H4 (cell line): ENCODE measurements at regions not wholly inside any gene's neighbourhood (a gene's known extent, or its start where the extent isn't known, plus 50 kb on each side); places are given as distances from the start of the nearest gene placed in this dataset.

Source experiments
- DNase-seq: peaks from one replicate; pipeline ENCODE4 v3.0.0-alpha.2; 2015; ENCODE audit warnings: low spot score

DNA sequence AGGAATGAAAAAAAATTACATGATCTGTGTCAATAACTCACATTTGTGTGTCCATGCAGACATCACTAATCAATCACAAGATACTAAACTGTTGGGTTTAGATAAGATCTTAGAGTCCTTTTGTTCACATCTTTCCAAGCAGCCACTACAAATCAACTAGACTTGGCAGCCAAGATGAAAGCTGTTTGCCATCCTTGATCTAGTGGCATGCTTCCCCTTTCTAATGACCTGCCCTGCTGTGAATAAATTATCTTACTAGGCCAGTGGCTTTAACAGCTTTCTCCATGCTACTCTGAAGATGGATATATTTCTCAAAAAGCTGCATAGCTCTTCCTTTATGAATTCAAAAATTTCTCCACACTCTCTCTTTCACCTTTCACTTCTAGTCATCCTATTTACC lies 1338.0 kb upstream of the ACVR2A start:
- DNase-seq = no peak

DNA sequence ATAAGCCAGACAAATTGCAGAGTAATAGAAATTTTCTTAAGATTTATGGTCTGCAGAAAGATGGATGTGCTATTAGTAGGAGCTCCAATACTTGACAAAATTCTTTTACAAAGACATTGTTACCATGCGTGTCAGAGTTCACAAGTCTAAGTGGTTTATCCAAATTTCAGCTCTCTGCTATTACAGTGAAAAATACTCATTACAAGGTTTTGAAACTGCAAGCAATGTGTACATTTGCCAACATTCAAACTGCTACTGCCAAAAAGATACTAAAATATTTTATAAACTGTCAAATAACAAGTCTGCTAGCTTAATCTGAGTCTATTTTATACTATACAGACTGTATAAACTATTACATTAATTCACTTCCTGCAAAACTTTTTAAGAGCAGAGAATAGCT lies 1341.5 kb upstream of the ACVR2A start:
- no peak for DNase-seq

DNA sequence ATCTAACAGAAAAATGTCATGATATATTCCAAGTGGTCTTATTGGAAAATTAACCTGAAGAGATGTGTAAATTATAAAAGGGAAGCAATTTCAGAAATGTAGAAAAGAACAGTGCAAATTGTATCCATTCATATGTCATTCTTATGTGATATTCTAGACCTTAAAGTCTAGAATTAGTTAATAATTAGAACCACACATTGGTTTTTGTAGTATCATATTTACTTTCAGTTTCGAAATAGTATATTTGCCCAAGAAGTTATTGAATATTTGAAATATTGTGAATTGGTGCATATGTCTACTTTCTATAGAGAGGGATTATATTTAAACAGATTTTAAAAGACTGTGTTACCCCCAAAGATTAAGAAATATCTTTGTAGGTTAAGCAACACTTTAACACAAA lies 1348.6 kb upstream of the ACVR2A start:
- DNase-seq = no peak

DNA sequence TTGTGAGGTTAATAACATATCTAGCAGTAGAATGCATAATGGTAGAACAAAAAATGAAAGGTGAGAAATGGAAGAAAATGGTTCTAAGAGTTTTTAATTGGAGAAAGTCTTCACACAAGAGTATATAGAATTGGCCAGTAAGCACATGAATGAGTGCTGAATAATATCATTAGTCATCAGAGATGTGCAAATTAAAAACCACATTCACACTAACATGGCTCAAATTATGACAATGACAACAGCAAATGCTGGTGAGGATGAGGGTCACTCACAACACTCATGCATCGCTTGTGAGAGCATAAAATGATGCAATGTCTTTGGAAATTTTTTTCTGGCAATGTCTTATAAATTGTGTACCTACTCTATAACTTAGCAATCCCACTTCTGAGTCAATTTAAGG lies 1355.4 kb upstream of the ACVR2A start:
- DNase-seq = no peak

DNA sequence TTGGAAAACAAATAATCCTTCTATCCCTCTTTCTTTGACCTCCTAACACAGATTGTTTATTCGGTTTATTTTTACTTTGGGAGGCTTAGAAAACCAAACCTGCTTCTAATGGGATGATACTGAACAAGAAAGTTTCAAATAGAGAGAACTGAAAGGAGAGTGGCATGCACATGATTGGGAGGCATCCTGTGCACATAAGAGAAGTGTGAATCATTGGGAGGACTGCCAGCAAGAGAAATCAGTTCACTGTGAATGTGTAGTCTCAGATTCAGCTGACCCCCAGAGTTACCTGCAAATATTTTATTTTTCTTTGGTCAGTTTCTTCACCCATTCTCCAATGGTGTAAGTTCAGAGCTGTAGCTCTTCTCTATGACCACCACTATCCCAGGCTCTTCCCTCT lies 1363.2 kb upstream of the ACVR2A start:
- peak; percentile 11 for DNase-seq

DNA sequence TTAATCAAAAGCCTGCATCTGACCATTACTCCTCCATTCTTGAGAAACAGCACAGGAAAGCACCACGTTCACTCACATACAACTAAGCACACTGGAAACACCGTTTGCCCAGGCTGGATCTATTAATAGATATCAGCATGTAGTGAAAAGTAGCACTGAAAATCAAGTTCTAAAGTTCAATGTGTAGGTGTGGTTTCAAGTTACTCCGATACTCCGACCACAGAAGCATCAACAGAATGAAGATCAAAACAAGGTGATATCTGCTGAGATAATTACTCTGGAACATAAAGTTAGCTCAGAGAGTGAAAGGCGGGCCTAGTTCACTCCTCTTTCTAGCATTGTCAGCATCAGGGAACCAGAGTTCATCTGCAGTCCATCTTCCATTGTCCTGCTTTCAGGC lies 1367.4 kb upstream of the ACVR2A start:
- DNase-seq = no peak

DNA sequence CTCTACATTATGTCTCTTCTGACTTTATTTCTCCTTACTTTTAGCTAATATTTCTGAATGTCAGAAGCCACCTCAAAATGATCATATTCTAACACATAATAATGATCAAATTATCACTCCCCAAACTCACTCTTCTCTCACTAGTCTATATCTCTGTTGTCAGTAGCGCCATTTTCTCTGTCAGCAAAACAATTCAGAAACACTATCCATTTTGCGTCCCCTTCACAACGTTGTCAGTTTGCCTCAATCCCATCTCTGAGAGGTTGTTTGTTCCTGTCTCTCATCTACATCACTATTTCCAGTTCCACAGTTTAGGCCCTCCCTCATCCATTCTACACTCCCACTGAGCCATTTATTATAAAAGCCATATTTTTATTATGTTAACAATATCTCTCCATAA lies 1376.3 kb upstream of the ACVR2A start:
- DNase-seq = no peak

DNA sequence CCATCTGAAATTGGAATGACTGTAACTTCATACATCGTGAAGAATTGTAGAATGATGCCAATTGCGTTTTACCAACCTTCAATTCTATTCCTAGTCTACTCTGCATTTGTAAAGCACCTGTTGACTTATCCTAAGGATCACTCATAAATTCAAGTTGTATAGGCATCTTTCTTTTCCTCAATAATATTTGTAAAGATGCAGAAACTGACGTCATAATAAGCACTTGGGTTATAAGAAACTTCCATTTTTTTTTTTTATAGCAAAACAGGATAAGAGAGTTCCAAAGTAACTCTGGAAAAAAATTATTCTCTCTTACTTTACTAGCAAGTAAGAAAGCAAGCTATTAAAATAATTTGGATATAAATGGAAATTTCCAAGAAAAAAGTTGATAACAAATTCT lies 1377.4 kb upstream of the ACVR2A start:
- no peak for DNase-seq

DNA sequence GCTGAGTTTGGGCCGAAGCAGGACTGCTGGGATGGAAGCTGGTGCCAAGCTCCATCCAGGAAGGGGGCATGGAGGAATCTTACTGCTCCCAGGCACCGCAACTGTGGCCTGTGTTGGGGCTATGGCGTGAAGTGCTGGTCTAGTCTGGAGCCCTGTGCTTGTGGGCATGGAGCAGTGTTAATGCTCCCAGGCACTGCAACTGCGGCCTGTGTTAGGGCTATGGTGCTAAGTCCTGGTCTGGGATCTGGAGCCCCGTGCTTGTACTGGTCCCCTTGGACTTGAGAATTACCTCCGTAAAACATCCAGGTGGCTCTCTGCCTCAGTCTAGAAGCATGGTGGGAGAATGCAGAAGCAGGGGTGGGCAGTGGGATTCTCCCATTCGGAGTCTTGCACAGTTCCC lies 1379.4 kb upstream of the ACVR2A start:
- DNase-seq = no peak

DNA sequence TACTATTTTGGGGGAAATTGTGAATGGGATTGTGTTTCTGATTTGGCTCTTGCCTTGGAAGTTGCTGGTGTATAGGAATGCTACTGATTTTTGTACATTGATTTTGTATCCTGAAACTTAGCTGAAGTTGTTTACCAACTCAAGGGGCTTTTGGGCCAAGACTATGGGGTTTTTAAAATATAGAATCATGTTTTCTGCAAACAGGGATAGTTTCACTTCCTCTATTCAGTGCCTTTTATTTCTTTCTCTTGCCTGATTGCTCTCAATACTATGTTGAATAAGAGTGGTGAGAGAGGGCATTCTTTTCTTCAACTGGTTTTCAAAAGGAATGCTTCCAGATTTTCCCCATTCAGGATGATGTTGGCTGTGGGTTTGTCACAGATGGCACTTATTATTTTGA lies 1383.8 kb upstream of the ACVR2A start:
- no peak for DNase-seq

DNA sequence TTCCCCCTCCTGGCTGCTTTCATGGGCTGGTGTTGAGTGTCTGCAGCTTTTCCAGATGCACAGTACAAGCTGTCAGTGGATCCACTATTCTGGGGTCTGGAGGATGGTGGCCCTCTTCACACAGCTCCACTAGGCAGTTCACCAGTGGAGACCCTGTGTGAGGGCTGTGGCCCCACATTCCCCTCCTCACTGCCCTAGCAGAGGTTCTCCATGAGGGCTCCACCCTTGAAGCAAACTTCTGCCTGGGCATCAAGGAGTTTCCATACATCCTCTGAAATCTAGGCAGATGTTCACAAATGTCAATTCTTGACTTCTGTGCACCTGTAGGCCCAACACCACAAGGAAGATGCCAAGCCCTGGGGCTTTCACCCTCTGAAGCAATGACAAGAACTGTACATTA lies 1386.2 kb upstream of the ACVR2A start:
- no peak for DNase-seq

DNA sequence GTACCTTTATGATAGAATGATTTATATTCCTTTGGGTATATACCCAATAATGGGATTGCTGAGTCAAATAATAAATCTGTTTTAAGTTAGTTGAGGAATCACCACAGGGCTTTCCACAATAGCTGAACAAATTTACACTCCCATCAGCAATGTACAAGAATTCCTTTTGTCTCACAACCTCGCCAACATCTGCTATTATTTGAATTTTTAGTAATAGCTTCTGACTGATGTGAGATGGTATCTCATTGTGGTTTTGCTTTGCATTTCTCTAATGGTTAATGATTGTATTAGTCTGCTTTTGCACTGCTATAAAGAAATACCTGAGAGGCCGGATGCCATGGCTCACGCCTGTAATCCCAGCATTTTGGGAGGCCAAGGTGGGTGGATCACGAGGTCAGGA lies 1387.6 kb upstream of the ACVR2A start:
- no peak for DNase-seq

DNA sequence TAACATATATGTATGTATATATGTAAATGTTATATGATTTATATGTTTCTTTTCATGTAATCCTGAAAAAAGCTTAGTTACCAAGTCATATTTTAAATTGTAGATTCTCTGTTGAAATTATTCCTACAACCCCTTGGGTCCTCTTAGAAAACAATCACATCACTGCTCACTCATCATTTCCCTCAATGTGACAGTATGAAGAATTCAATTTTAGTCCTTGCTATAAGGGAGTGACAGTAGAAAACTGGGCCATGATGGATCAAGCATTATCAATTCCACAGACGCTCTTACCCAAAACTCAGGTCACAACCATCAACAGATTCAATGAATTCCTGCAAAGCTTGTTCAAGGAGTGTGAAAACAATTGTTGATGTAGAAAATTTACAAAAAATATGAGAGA lies 1389.5 kb upstream of the ACVR2A start:
- no peak for DNase-seq

DNA sequence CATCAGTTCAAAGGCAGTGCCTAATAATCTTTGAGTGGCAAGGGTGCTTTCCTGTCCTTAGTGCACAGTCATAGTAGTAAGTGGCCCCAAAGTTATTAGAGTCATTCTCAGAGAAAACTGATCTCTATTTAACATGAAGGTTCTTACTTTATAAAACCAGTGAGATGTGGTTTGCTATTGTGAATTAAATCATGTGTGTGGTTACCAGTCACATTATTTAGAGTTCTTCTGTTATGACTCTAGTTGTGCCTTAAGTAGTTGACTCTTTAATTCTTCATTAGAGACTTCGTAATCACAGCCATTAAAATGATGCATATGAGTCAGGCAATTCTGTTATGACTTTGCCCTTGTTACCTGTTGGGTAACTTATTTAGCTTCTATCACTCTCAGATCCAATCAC lies 1392.9 kb upstream of the ACVR2A start:
- DNase-seq = no peak

DNA sequence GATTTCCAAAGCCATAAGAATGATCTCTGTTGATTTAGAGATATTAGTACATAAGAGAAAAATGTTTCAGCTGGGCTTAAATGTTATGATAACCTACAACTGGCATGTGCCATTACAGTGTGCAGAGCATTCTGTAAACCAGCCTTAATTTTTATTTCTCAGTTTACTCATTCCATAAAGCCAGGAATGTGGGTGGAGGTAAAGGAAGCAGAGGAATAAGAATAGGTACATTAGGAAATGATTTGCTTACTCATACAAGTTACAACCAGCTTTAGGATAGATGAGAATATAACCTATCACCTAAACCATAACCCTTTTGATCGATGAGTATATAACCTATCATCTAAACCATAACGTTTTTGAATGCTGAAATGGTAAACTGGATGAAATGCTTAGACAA lies 1394.7 kb upstream of the ACVR2A start:
- no peak for DNase-seq

DNA sequence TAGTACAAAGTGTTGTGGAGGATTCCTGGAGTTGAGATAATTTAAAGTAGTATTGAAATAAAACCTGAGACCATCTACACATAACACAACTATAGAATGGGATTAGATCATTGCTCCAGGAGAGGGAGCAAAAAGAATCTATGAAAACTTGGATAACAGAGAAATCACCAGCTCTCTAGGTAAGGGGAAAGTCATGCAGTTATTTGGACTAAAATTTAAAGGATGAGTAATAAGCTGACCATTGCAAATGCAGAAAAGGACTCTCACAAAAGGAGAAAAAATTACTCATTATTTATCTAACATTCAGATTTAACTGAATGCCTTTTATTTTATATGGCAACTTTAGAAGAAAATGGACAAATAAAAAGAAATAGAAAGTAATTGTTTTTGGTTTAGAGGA lies 1399.8 kb upstream of the ACVR2A start:
- no peak for DNase-seq

DNA sequence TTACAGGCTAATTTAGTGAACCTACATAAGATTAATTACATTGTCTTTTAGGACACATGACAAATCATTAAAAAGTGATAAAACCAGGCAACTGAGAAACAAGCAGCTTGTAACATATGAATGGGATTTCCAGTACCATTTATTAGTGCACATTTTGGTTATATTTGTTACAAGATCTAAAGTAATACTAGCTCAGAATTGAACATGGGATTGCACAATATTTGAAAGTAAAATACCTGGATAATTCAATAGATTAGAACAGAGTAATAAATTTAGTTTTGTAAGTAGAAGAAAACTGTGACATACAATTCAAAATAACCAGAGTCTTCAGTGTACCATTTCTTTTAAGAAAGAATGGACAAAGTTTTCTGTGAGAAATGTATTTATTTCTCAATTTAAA lies 1400.7 kb upstream of the ACVR2A start:
- no peak for DNase-seq

DNA sequence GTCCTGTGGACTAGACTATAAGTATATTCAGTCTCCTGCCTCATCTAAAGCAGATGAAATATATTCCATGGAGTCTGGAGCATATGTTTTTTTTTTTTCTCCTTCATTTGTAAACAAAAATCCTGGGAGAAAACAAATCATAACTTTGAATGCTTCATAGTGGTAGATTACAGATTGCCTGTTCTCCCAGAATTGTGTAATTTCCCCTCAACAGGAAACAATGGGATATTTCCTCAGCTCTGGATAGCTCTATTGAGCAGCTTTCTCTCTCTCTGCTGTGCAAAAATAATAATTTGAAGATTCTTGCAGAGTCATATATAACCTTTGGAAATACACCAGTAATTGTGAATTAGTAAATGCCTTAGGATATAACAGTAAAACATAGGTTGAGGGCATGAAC lies 1406.6 kb upstream of the ACVR2A start:
- no peak for DNase-seq

DNA sequence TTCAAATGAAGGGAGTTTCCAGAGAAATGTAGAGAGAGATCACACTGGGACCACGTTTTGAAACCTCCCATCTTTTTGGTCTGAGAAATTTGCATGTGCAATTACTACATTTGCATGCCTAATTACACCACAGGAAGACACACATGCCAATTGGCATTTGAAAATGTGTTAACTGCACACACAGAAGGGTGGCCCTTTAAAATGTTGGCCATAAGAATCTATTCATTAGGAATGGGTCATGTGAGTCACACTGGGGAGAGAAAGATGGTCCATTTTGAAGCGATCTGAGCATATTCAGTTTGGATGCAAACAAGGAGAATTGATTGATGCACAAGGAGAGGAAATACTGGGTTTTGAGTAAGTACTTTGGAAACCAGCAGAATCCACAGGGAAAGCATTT lies 1407.1 kb upstream of the ACVR2A start:
- no peak for DNase-seq

DNA sequence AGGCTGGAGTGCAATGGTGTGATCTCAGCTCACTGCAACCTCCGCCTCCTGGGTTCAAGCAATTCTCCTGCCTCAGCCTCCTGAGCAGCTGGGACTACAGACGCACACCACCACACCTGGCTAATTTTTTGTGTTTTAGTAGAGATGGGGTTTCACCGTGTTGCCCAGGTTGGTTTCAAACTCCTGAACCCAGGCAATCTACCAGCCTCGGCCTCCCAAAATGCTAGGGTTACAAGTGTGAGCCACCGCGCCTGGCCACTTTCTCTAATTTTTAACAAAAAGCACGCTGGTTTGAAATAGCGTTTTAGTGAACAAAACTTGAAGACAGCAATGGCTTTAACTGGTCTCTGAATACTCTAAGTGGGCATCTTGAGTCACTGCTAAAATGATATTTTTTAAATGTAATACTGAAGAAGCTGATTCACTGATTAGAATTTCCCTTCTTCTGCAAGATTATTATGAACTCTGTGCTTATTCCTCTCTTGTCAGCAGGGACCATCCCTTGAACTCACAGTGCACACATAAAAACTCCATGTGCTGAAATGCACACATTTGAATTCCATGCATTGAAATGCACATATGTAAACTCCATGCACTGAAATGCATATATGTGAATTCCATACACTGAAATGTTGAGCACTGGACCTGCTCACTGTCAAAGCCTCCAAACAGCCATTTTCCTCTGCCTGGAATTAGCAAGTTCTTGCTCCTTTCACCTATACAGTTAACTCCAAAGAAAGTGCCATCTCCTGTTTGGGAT lies 1411.5 kb upstream of the ACVR2A start:
- no peak for DNase-seq

DNA sequence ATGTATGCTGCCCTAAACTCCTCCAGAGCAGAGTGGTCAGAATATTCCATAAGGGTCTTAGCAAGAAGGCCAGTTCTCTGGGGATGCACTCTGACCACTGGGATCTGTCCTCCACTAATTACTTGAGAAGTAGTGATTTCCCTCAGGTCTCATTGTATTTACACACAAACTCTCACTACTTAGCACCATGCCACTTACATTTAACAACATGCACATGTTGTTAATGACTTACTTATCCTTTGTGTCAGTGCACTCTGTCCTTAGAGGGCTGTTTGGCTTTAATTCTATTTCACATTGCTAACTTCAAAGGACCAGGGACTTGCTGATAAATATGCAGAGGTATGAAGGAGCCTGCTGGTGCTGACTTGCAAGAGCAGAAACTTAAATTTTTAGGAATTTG lies 1415.5 kb upstream of the ACVR2A start:
- no peak for DNase-seq

DNA sequence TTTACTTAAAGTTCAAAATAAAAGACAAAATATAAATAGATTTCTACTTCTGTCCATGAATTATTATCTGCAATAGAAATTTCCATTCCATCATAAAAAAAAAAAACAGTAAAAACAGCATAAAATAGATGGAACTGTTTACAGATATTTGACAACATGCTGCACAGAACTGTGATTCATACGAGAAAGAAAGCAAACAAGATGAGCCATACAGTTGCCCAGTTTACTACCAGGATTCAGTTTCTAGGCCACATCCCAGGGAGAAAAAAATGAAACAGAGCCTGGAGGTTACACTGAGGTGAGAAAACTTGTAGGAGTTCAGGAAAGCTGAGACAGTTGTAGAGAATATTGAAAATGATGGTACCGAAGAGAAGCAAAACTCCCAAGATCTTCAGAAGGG lies 1426.9 kb upstream of the ACVR2A start:
- DNase-seq = no peak

DNA sequence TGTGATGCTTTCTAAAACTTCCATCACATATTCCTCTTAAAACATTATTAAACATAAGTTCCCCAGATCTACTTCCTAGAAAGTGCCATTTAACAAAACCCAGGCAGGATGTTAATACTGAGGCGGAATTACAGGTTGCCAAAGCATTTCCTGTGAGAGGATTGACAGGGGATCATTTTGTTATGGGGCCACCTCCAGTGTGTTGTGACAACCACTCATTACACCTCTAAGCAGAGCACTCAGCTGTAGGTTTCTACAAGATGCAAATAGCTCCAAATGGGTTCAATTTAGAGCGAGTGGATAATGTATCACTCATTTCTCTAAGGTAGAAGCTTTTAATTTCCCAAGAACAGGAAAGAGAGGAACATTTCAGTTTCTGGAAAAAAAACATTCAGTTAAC lies 1429.5 kb upstream of the ACVR2A start:
- no peak for DNase-seq

DNA sequence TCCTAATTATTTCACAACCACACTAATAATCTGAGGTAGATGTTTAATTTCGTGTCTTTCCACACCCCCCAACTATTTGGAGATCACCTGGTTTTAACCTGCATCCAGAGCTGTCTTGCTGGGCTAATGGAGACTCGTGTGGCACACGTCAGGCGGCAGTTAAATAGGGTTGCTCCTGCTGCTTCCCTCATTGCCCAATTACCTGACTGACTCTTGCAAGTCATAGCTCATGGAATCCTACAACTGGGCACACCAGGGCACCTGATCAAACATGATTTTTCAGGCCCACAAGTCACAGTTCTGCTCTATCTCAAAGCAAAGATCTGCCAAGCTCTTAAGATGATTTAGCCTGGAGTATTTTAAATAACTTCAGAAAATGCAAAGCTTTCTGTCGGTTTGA lies 1430.4 kb upstream of the ACVR2A start:
- DNase-seq = no peak
